Testis (tissue), 2 donors: ENCODE measurements at regions not wholly inside any gene's neighbourhood (a gene's known extent, or its start where the extent isn't known, plus 50 kb on each side); places are given as distances from the start of the nearest gene placed in this dataset.

Experiments used
- DNase-seq: peaks from one replicate; pipeline ENCODE4 v3.0.0-alpha.2; 2019
- H3K27ac ChIP-seq, 2 donors: fragments of 200-600 bp; sonication (generic); one replicate each; pipeline ENCODE4 v1.5.1; 2019
- H3K27me3 ChIP-seq: fragments of 200-600 bp; sonication (generic); one replicate; pipeline ENCODE4 v1.5.1; 2019
- H3K36me3 ChIP-seq: fragments of 200-600 bp; sonication (generic); one replicate; pipeline ENCODE4 v1.5.1; 2017; ENCODE audit warnings: low read depth; ENCODE audit errors: missing control alignments
- H3K4me1 ChIP-seq: fragments of 200-600 bp; sonication (generic); one replicate; pipeline ENCODE4 v1.5.1; 2019
- H3K4me3 ChIP-seq, 2 donors: fragments of 200-600 bp; sonication (generic); one replicate each; pipeline ENCODE4 v1.5.1; 2017 to 2019
- H3K9me3 ChIP-seq: fragments of 200-600 bp; sonication (generic); one replicate; pipeline ENCODE4 v1.5.1; 2017
- POLR2A ChIP-seq: fragments of 450-650 bp; IDR thresholded peaks from one replicate; pipeline ENCODE4 v1.6.1; 2017; ENCODE audit warnings: antibody characterized with exemption, mild to moderate bottlenecking, moderate library complexity
- WGBS, 2 donors: methylation state at CpG; one replicate each; pipeline ENCODE4 v1.1.5; 2018; 5-methylcytosine and 5-hydroxymethylcytosine counted together
- intact Hi-C: fragments of 100-400 bp; cut with DNase I; formaldehyde crosslinking; loops from one replicate; pipeline ENCODE4 v1.15.1; 2023; ENCODE audit warnings: low total_unique reads
- TF ChIP-seq, protein P1 (sequence below), 3 experiments: fragments of 450-650 bp in 2 of 3; fragments of 200-600 bp in 1 of 3; sonication (generic) in 1 of 3; IDR thresholded peaks; one replicate each; pipeline ENCODE4 v1.5.1; 2016 to 2019; ENCODE audit warnings: antibody characterized with exemption in 3 of 3, mild to moderate bottlenecking in 2 of 3, moderate library complexity in 1 of 3

GRCh38 chr3:44050101-44050500, 191.6 kb upstream of the TOPAZ1 start:
- peaks cover 3% of the 10 kb centered on the region for H3K4me1 ChIP-seq
- no peaks in the 10 kb centered on the region for H3K9me3 ChIP-seq
- TF ChIP-seq, protein P1, sequence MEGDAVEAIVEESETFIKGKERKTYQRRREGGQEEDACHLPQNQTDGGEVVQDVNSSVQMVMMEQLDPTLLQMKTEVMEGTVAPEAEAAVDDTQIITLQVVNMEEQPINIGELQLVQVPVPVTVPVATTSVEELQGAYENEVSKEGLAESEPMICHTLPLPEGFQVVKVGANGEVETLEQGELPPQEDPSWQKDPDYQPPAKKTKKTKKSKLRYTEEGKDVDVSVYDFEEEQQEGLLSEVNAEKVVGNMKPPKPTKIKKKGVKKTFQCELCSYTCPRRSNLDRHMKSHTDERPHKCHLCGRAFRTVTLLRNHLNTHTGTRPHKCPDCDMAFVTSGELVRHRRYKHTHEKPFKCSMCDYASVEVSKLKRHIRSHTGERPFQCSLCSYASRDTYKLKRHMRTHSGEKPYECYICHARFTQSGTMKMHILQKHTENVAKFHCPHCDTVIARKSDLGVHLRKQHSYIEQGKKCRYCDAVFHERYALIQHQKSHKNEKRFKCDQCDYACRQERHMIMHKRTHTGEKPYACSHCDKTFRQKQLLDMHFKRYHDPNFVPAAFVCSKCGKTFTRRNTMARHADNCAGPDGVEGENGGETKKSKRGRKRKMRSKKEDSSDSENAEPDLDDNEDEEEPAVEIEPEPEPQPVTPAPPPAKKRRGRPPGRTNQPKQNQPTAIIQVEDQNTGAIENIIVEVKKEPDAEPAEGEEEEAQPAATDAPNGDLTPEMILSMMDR (IDR thresholded peaks at IDR 0.05): no peak
- no peak for TF ChIP-seq POLR2A
- no peak overlapping the region for H3K4me3 ChIP-seq
- no peak overlapping the region for H3K27ac ChIP-seq
- DNase-seq: no peak
- intact Hi-C loops: no loop called here
- no peaks in the 10 kb centered on the region for H3K36me3 ChIP-seq
- no peaks in the 10 kb centered on the region for H3K27me3 ChIP-seq
- WGBS, 2 donors: 89 to 91% methylated on average over 9 of the region's 9 CpGs

DNA sequence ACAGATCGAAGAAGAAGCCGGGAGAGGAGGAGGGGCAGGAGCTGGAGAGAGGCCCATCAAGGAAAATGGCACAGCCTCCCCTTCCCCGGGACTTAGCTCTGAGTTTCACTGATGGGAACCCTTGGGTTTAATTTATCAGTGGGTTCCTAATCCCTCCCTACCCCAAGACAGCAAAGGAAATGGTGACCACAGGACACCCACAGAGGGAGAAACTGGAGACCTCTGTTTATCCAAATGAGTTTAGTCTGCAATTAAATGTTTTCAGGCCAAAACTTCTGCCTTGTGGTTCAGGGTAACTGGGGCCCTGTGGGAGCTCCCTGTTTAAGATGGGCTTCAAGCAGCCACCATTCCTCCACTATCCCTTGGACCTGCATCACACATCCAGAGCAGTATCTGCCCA, 190.8 kb upstream of the TOPAZ1 start:
- WGBS, 2 donors: 68 to 80% methylated on average over 3 of the region's 3 CpGs
- Histone ChIP-seq H3K27me3 (no peaks in the 10 kb centered on the region), H3K27ac (no peak overlapping the region), H3K4me1 (peaks cover 3% of the 10 kb centered on the region), H3K4me3 (no peak overlapping the region), H3K9me3 (no peaks in the 10 kb centered on the region), H3K36me3 (no peaks in the 10 kb centered on the region)
- DNase-seq: no peak
- TF ChIP-seq POLR2A: no peak
- TF ChIP-seq, protein P1 (IDR thresholded peaks at IDR 0.05): no peak
- intact Hi-C loops: no loop called here

GRCh38 chr3:44055951-44056350, 185.7 kb upstream of the TOPAZ1 start:
- Histone ChIP-seq H3K27me3 (no peaks in the 10 kb centered on the region), H3K9me3 (no peaks in the 10 kb centered on the region), H3K4me1 (no peaks in the 10 kb centered on the region), H3K27ac (no peak overlapping the region), H3K4me3 (no peak overlapping the region), H3K36me3 (no peaks in the 10 kb centered on the region)
- 72 to 86% methylated on average over 3 of the region's 3 CpGs for WGBS, 2 donors
- intact Hi-C loops: no loop called here
- TF ChIP-seq POLR2A: no peak
- TF ChIP-seq, protein P1 (IDR thresholded peaks at IDR 0.05): no peak
- DNase-seq: no peak

- H3K36me3 ChIP-seq: no peaks in the 10 kb centered on the region
- no peak overlapping the region for H3K4me3 ChIP-seq
- intact Hi-C loops: no loop called here
- no peak for TF ChIP-seq POLR2A
- no peaks in the 10 kb centered on the region for H3K4me1 ChIP-seq
- no peak overlapping the region for H3K27ac ChIP-seq
- DNase-seq: no peak
- H3K9me3 ChIP-seq: no peaks in the 10 kb centered on the region
- 91 to 94% methylated on average over 7 to 10 of the region's 10 CpGs for WGBS, 2 donors
- no peaks in the 10 kb centered on the region for H3K27me3 ChIP-seq
Measured at GRCh38 chr3:44056446-44057240, 185.0 kb upstream of the TOPAZ1 start.

GRCh38 chr3:44058022-44058867, 183.4 kb upstream of the TOPAZ1 start:
- no peak for DNase-seq
- 45 to 50% methylated on average over 10 to 15 of the region's 15 CpGs for WGBS, 2 donors

More at GRCh38 chr3:44058022-44058867, 183.4 kb upstream of the TOPAZ1 start:
- no peak overlapping the region for H3K4me3 ChIP-seq
- no peaks in the 10 kb centered on the region for H3K36me3 ChIP-seq
- TF ChIP-seq POLR2A: no peak
- intact Hi-C loops: no loop called here
- no peaks in the 10 kb centered on the region for H3K9me3 ChIP-seq
- H3K27ac ChIP-seq: no peak overlapping the region
- no peaks in the 10 kb centered on the region for H3K27me3 ChIP-seq
- H3K4me1 ChIP-seq: no peaks in the 10 kb centered on the region
